ENCODE measurements at regions not wholly inside any gene's neighbourhood (a gene's known extent, or its start where the extent isn't known, plus 50 kb on each side); places are given as distances from the start of the nearest gene placed in this dataset.
"Not testable (repeated sequence)": the region's sequence is repeated elsewhere in the genome, so short reads cannot be mapped to it uniquely, and the experiment has no call there.

DNA sequence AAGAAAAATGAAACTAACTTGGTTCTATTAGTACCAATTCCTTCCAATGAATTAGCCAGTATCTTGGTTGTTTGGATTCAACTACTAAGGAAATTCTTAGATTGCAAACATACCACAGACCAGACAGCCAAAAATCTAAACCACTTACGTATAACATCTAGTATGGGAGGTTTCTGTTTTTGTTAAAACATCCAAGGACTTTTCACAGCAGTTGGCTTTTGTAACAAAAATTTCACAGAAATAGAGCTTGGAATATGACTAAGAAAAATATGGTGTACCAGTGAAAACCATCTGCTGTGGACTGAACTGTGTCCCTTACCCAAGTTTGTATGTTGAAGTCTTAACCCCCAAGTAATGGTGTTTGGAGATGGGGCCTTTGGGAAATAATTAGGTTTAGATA is 199.2 kb downstream of the OTOL1 start:
- no peaks in the 10 kb centered on the region for H3K4me1 ChIP-seq (ENCODE audit: insufficient read depth, low read length)
- no peak overlapping the region for H3K4me3 ChIP-seq (ENCODE audit: low read length)
- H3K27ac ChIP-seq (ENCODE audit: low read length) = no peak overlapping the region
- no peak overlapping the region for H3K9ac ChIP-seq (ENCODE audit: low read depth, low read length)
- no peaks in the 10 kb centered on the region for H3K36me3 ChIP-seq (ENCODE audit: insufficient read depth, low read depth, low read length)
- no peaks in the 10 kb centered on the region for H3K9me3 ChIP-seq (ENCODE audit: insufficient read depth, low read depth, low read length)
- no peaks in the 10 kb centered on the region for H3K27me3 ChIP-seq (ENCODE audit: insufficient read depth, low read length)

DNA sequence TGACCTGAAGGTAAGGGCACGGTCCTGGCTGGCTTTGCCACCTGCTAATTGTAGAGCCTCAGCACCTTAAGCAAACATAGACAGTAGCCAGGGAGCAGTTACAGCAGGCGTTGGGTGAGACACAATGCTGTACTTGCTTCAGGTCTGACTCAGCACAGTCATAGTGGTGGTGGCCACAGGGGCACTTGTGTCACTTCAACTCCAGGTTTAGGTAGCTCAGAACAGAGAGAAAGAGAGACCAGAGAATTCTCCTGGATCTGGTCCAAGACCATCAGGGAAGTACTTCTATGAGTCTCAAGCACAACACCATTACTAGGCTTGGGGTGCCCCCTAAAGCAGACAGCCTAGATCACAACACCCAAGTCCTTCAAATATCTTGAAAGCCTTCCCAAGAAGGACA is 204.4 kb downstream of the OTOL1 start:
- Histone ChIP-seq H3K27me3 (ENCODE audit: insufficient read depth, low read length) (no peaks in the 10 kb centered on the region), H3K4me3 (ENCODE audit: low read length) (no peak overlapping the region), H3K9me3 (ENCODE audit: insufficient read depth, low read depth, low read length) (no peaks in the 10 kb centered on the region), H3K36me3 (ENCODE audit: insufficient read depth, low read depth, low read length) (no peaks in the 10 kb centered on the region), H3K4me1 (ENCODE audit: insufficient read depth, low read length) (0 out of 2 replicates have a peak, but pooled peaks cover 2% of the 10 kb centered on the region), H3K27ac (ENCODE audit: low read length) (no peak overlapping the region), H3K9ac (ENCODE audit: low read depth, low read length) (no peak overlapping the region)

DNA sequence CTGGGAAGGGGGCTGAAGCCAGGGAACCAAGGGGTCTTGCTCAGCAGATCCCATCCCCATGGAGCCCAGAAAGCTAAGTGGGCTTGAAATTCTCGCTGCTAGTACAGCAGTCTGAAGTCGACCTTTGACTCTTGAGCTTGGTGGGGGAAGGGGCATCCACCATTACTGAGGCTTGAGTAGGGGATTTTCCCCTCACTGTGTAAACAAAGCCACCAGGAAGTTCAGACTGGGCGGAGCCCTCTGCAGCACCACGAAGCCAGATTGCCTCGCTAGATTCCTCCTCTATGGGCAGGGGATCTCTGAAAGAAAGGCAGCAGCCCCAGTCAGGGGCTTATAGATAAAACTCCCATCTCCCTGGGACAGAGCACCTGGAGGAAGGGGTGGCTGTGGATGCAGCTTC is 210.6 kb downstream of the OTOL1 start:
- H3K4me1 ChIP-seq (ENCODE audit: insufficient read depth, low read length); H3K27me3 ChIP-seq (ENCODE audit: insufficient read depth, low read length); H3K36me3 ChIP-seq (ENCODE audit: insufficient read depth, low read depth, low read length); H3K9me3 ChIP-seq (ENCODE audit: insufficient read depth, low read depth, low read length); H3K4me3 ChIP-seq (ENCODE audit: low read length); H3K9ac ChIP-seq (ENCODE audit: low read depth, low read length); H3K27ac ChIP-seq (ENCODE audit: low read length): not testable (repeated sequence)

DNA sequence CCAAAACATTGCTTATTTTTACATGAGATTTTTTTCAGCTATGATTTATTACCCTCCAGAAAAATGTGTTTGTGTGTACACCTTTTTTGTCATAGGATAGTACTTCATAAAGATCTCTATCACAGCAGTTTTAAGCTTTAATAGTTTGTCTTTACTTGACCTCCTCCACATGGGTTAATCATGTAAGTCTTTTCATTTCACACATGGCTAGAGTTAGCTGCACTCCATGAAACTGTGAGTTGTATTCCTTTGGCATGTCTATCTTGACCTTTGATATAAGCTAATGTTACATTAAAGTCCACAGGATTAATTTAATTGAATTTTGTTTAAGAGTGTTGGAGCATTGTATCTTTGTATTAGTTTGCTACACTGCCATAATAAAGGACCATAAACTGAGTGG is 217.1 kb downstream of the OTOL1 start:
- Histone ChIP-seq H3K27me3 (ENCODE audit: insufficient read depth, low read length) (no peaks in the 10 kb centered on the region), H3K9ac (ENCODE audit: low read depth, low read length) (no peak overlapping the region), H3K36me3 (ENCODE audit: insufficient read depth, low read depth, low read length) (no peaks in the 10 kb centered on the region), H3K27ac (ENCODE audit: low read length) (no peak overlapping the region), H3K4me1 (ENCODE audit: insufficient read depth, low read length) (no peaks in the 10 kb centered on the region), H3K9me3 (ENCODE audit: insufficient read depth, low read depth, low read length) (no peaks in the 10 kb centered on the region), H3K4me3 (ENCODE audit: low read length) (no peak overlapping the region)

DNA sequence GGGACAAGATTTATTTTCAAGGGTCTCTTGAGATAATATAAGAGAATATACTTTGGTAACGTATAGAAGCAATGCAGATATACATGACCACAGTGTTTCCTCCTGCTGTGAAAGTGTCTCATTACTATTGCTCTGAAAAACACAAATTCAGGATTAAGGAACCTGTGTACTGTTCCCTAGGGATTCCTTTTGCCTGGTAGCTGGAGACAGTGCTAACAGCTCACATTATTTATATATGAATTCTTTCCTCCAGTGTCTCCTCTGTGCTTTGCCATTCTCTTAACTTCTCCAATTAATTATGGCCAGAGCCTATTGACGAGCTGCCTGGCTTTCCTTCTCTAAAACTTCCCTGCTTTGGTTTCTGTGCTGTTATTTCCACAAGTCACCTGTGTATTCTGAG is 235.4 kb downstream of the OTOL1 start:
- H3K4me1 ChIP-seq (ENCODE audit: insufficient read depth, low read length) = no peaks in the 10 kb centered on the region
- no peaks in the 10 kb centered on the region for H3K36me3 ChIP-seq (ENCODE audit: insufficient read depth, low read depth, low read length)
- H3K9me3 ChIP-seq (ENCODE audit: insufficient read depth, low read depth, low read length) = peaks cover 3% of the 10 kb centered on the region
- H3K4me3 ChIP-seq (ENCODE audit: low read length) = no peak overlapping the region
- H3K27me3 ChIP-seq (ENCODE audit: insufficient read depth, low read length) = no peaks in the 10 kb centered on the region
- H3K27ac ChIP-seq (ENCODE audit: low read length) = no peak overlapping the region
- H3K9ac ChIP-seq (ENCODE audit: low read depth, low read length) = no peak overlapping the region

DNA sequence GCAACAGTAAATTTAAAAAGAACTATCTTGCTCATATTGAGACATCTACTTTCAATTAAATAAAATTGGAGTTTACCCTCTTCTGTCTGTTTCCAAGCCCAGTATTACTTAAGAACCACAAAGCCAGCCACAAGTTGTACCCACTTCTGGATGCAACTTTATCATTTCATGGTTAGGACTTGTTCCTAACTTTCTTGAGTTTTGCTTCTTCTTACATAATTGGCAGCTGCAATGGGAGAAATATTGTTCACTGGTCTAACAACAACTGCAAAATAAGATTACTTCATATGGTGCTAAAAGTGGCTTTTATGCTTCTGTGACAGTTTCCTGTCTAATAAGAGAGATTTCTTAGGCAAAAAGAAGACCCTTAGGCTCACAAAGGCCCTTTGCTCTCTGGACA is 240.6 kb downstream of the OTOL1 start:
- H3K9me3 ChIP-seq (ENCODE audit: insufficient read depth, low read depth, low read length) = no peaks in the 10 kb centered on the region
- no peaks in the 10 kb centered on the region for H3K4me1 ChIP-seq (ENCODE audit: insufficient read depth, low read length)
- no peaks in the 10 kb centered on the region for H3K27me3 ChIP-seq (ENCODE audit: insufficient read depth, low read length)
- no peak overlapping the region for H3K4me3 ChIP-seq (ENCODE audit: low read length)
- no peak overlapping the region for H3K9ac ChIP-seq (ENCODE audit: low read depth, low read length)
- H3K36me3 ChIP-seq (ENCODE audit: insufficient read depth, low read depth, low read length) = no peaks in the 10 kb centered on the region
- H3K27ac ChIP-seq (ENCODE audit: low read length) = no peak overlapping the region

DNA sequence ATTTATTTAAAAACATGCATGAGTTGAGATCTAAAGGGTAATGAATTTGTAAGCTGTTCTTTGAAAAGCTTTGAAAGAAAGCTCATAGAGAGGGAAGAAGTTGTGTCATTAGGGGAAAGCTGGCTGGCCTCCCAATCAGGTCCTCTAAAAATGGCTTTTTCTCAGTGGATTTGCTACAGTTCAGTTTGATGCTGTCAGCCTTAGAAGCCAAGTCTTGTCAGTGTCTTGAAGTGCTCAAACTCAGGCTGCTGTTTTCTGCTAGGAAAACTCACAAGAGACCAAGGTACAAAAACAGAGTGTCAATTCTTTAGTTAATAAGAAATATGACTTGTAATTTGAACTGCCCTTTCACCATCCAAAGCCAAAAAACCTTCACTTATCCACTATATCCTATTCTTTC is 243.8 kb downstream of the OTOL1 start:
- Histone ChIP-seq H3K4me1 (ENCODE audit: insufficient read depth, low read length) (no peaks in the 10 kb centered on the region), H3K9me3 (ENCODE audit: insufficient read depth, low read depth, low read length) (no peaks in the 10 kb centered on the region), H3K27me3 (ENCODE audit: insufficient read depth, low read length) (no peaks in the 10 kb centered on the region), H3K27ac (ENCODE audit: low read length) (no peak overlapping the region), H3K36me3 (ENCODE audit: insufficient read depth, low read depth, low read length) (no peaks in the 10 kb centered on the region), H3K9ac (ENCODE audit: low read depth, low read length) (no peak overlapping the region), H3K4me3 (ENCODE audit: low read length) (no peak overlapping the region)

DNA sequence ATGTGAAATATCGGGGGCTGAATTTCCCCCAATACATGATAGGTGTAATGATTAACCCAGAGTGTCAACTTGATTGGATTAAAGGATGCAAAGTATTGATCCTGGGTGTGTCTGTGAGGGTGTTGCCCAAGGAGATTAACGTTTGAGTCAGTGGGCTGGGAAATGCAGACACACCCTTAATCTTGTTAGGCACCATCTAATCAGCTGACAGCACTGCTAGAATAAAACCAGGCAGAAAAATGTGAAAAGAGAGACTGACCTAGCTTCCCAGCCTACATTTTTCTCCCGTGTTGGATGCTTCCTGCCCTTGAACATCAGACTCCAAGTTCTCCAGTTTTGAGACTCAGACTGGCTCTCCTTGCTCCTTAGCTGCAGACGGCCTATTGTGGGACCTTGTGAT is 247.8 kb downstream of the OTOL1 start:
- Histone ChIP-seq H3K4me3 (ENCODE audit: low read length) (no peak overlapping the region), H3K27me3 (ENCODE audit: insufficient read depth, low read length) (no peaks in the 10 kb centered on the region), H3K27ac (ENCODE audit: low read length) (no peak overlapping the region), H3K36me3 (ENCODE audit: insufficient read depth, low read depth, low read length) (no peaks in the 10 kb centered on the region), H3K9me3 (ENCODE audit: insufficient read depth, low read depth, low read length) (no peaks in the 10 kb centered on the region), H3K4me1 (ENCODE audit: insufficient read depth, low read length) (no peaks in the 10 kb centered on the region), H3K9ac (ENCODE audit: low read depth, low read length) (no peak overlapping the region)

DNA sequence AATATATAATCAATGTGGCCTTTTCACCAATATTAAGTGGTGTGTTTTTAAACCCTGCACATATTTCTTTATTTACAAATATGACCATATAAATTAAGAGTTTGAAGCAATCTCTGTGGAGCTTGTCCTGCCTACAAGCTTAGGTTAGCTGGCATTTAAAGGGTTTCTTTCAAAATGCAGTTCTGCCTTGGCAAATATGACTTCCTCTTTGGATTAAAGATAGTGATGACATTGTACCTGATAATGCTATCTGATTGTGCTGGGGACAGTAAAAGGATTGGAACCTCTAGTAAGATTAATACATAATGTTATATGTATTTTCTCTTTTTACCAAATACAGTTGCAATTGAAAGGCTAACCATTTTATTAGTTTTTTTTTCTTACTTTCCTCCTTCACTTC is 249.1 kb downstream of the OTOL1 start:
- Histone ChIP-seq H3K9ac (ENCODE audit: low read depth, low read length) (no peak overlapping the region), H3K27ac (ENCODE audit: low read length) (no peak overlapping the region), H3K4me3 (ENCODE audit: low read length) (no peak overlapping the region)

DNA sequence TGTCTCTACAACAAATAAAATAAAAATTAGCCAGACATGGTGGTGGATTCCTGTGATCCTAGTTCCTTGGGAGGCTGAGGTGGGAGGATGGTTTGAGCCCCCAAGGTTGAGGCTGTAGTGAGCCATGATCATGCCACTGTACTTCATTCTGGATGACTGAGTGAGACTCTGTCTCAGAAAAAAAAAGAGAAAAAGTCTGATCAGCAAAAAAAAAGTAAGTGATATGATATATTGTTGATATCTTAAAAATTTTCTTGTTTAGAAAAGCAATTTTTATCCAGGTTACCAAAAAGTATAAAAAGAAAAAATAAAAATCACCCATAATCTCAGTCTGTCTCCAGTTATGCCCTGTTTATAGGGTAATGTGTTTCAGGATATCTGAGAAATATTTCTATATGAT is 251.4 kb downstream of the OTOL1 start:
- Histone ChIP-seq H3K9me3 (ENCODE audit: insufficient read depth, low read depth, low read length) (no peaks in the 10 kb centered on the region), H3K4me1 (ENCODE audit: insufficient read depth, low read length) (no peaks in the 10 kb centered on the region), H3K27me3 (ENCODE audit: insufficient read depth, low read length) (no peaks in the 10 kb centered on the region), H3K4me3 (ENCODE audit: low read length) (no peak overlapping the region), H3K9ac (ENCODE audit: low read depth, low read length) (no peak overlapping the region), H3K36me3 (ENCODE audit: insufficient read depth, low read depth, low read length) (no peaks in the 10 kb centered on the region), H3K27ac (ENCODE audit: low read length) (no peak overlapping the region)

More for the DNA sequence above, 249.1 kb downstream of the OTOL1 start:
- no peaks in the 10 kb centered on the region for H3K9me3 ChIP-seq (ENCODE audit: insufficient read depth, low read depth, low read length)
- H3K27me3 ChIP-seq (ENCODE audit: insufficient read depth, low read length) = no peaks in the 10 kb centered on the region
- no peaks in the 10 kb centered on the region for H3K4me1 ChIP-seq (ENCODE audit: insufficient read depth, low read length)
- H3K36me3 ChIP-seq (ENCODE audit: insufficient read depth, low read depth, low read length) = no peaks in the 10 kb centered on the region

DNA sequence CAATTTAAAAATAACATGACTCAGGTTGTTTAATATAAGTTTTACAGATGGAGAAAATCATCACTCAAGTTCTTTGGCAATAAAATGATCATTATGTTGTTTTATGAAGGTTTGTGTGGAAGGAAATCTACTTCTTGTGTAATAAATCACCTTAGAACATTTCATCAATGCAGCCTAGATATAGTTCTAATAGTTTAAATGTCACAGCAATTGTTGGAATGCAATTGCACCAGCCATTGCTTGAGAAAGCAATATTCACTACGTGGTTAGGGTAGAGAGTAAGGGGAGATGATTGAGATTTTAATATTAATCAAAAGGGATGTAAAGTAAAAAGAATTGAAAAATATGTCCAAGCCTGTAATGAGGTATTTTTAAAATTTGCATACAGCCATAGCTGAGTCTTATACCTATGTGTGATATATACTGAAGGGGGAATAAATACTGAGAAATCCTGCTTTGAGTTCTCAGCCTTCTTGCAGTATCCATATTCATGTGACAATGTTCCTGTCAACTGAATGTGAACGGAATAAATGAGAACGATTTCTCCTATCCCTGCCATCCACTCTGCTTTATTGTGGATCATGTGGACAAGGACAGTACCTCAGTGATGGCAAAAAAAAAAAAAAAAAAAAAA is 257.9 kb downstream of the OTOL1 start:
- no peak overlapping the region for H3K27ac ChIP-seq (ENCODE audit: low read length)
- no peaks in the 10 kb centered on the region for H3K4me1 ChIP-seq (ENCODE audit: insufficient read depth, low read length)

DNA sequence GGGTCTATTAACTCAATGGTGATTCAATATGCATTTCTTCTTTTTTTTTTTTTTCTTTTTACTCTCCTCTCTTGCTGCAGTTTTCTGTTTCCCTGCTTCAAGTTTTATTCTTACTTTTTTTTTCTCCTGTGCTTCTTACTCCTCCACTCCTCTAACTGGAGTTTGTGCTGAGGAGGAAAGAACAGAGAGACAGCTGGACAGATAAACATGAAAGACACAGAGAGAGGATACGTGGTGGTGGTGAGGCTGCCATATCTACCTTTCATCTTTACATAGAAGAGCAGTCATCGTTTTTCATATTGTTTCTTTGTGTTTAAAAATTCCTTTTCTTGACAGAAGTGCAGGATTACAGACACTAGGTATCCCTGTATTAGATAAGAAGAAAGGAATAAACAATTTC is 262.8 kb downstream of the OTOL1 start:
- Histone ChIP-seq H3K27me3 (ENCODE audit: insufficient read depth, low read length) (no peaks in the 10 kb centered on the region), H3K9me3 (ENCODE audit: insufficient read depth, low read depth, low read length) (no peaks in the 10 kb centered on the region), H3K4me3 (ENCODE audit: low read length) (no peak overlapping the region), H3K4me1 (ENCODE audit: insufficient read depth, low read length) (no peaks in the 10 kb centered on the region), H3K36me3 (ENCODE audit: insufficient read depth, low read depth, low read length) (no peaks in the 10 kb centered on the region), H3K27ac (ENCODE audit: low read length) (no peak overlapping the region), H3K9ac (ENCODE audit: low read depth, low read length) (no peak overlapping the region)

More for the DNA sequence above, 257.9 kb downstream of the OTOL1 start:
- Histone ChIP-seq H3K4me3 (ENCODE audit: low read length) (no peak overlapping the region), H3K9me3 (ENCODE audit: insufficient read depth, low read depth, low read length) (no peaks in the 10 kb centered on the region), H3K36me3 (ENCODE audit: insufficient read depth, low read depth, low read length) (no peaks in the 10 kb centered on the region), H3K9ac (ENCODE audit: low read depth, low read length) (no peak overlapping the region), H3K27me3 (ENCODE audit: insufficient read depth, low read length) (no peaks in the 10 kb centered on the region)
